T-helper 17 cell (primary cell): ENCODE measurements at regions not wholly inside any gene's neighbourhood (a gene's known extent, or its start where the extent isn't known, plus 50 kb on each side); places are given as distances from the start of the nearest gene placed in this dataset.
"Not testable (repeated sequence)": the region's sequence is repeated elsewhere in the genome, so short reads cannot be mapped to it uniquely, and the experiment has no call there.

Experiments
- ATAC-seq: fragments of 150-1000 bp; cut with Tn5 transposase; 2 replicates; pipeline ENCODE4 v1.10.0; 2021; ENCODE audit warnings: mild to moderate bottlenecking, moderate library complexity
- DNase-seq, 3 donors: peaks; one replicate each; pipeline versions ENCODE4 v3.0.0 to v3.0.0-alpha.2; 2020 to 2021
- H3K9me3 ChIP-seq: one replicate; pipeline ENCODE4 v1.7.0; 2013; ENCODE audit warnings: low read length, mild to moderate bottlenecking; ENCODE audit not compliant: control insufficient read depth, poor library complexity, severe bottlenecking
- H3K27ac Mint-ChIP-seq: one replicate; pipeline ENCODE4 v1.8.0; 2022; ENCODE audit warnings: mild to moderate bottlenecking, moderate library complexity, mixed read lengths
- H3K27me3 Mint-ChIP-seq: one replicate; pipeline ENCODE4 v1.8.0; 2022; ENCODE audit warnings: mixed read lengths
- H3K36me3 Mint-ChIP-seq: one replicate; pipeline ENCODE4 v1.8.0; 2022; ENCODE audit warnings: low read depth, mixed read lengths
- H3K4me1 Mint-ChIP-seq: one replicate; pipeline ENCODE4 v1.8.0; 2022; ENCODE audit warnings: mild to moderate bottlenecking, mixed read lengths
- H3K4me3 Mint-ChIP-seq: one replicate; pipeline ENCODE4 v1.8.0; 2022; ENCODE audit warnings: mild to moderate bottlenecking, moderate library complexity, mixed read lengths

DNA sequence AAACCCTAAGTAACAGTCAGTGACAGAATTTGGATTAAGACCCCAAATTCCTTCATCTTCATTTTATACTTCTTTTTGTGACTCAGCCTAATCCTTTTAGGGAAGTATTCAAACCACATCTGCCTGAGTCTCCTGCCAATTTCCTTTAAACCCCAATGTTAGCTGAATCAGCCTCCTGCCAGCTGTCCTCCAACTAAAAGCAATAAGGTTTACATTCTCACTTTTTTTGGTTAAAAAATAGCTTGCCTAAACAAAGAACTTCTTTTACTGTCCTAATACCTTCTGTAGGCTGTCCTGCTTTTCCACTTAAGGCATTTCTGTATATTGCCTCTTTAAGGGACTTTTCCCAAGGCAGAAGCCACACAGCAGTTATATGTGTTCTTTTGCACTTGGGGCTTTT, 344.2 kb downstream of the SRGAP2C start:
- H3K4me1 Mint-ChIP-seq: peaks cover 25% of the 10 kb centered on the region
- H3K36me3 Mint-ChIP-seq, H3K27ac Mint-ChIP-seq, H3K4me3 Mint-ChIP-seq, H3K27me3 Mint-ChIP-seq, ATAC-seq, H3K9me3 ChIP-seq, DNase-seq: not testable (repeated sequence)

- DNase-seq, H3K4me3 Mint-ChIP-seq, ATAC-seq, H3K36me3 Mint-ChIP-seq, H3K9me3 ChIP-seq, H3K27me3 Mint-ChIP-seq: not testable (repeated sequence)
- peak overlapping the region; percentile 76 for H3K27ac Mint-ChIP-seq
- H3K4me1 Mint-ChIP-seq: peaks cover 19% of the 10 kb centered on the region
These were observed 345.3 kb downstream of the SRGAP2C start for GRCh38 chr1:121530026-121530425.

GRCh38 chr1:121531747-121532146, 347.0 kb downstream of the SRGAP2C start:
- H3K4me1 Mint-ChIP-seq: peaks cover 18% of the 10 kb centered on the region
- not testable (repeated sequence) for H3K9me3 ChIP-seq, DNase-seq, H3K27me3 Mint-ChIP-seq, H3K36me3 Mint-ChIP-seq, H3K4me3 Mint-ChIP-seq
- peak overlapping the region; percentile 76 for H3K27ac Mint-ChIP-seq
- peak; percentile 70 for ATAC-seq

GRCh38 chr1:121538148-121538547, 353.4 kb downstream of the SRGAP2C start:
- not testable (repeated sequence) for H3K27me3 Mint-ChIP-seq, DNase-seq, H3K36me3 Mint-ChIP-seq, H3K4me1 Mint-ChIP-seq, H3K4me3 Mint-ChIP-seq, ATAC-seq, H3K9me3 ChIP-seq, H3K27ac Mint-ChIP-seq

- no peak for ATAC-seq
- Mint-ChIP-seq H3K36me3 (no peaks in the 10 kb centered on the region), H3K4me1 (peaks cover 6% of the 10 kb centered on the region), H3K27me3 (no peaks in the 10 kb centered on the region), H3K27ac (peak overlapping the region; percentile 59), H3K4me3 (no peak overlapping the region)
- DNase-seq: no peak
- H3K9me3 ChIP-seq: no peaks in the 10 kb centered on the region
These were observed 354.3 kb downstream of the SRGAP2C start for GRCh38 chr1:121538943-121539575.

DNA sequence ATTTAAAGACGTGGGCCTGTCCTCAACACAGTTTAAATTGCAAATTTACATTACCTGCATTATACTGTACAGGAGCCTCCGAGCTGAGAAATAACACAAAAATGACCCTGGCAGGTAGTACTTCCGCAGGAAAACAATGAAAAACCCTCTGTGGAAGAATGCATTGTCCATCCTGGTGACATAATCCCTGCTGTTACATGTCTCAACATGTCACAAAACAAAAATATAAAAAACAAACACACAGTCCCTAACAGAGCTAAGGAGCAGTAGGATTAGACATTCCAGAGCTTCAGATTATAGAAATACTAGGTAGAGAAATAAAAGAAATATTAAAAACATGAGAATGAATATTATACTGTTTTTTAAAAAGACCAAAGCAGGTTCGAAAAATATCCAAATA, 359.2 kb downstream of the SRGAP2C start:
- not testable (repeated sequence) for H3K9me3 ChIP-seq, H3K4me3 Mint-ChIP-seq, ATAC-seq, H3K27ac Mint-ChIP-seq, H3K27me3 Mint-ChIP-seq, H3K36me3 Mint-ChIP-seq, DNase-seq
- peaks cover 20% of the 10 kb centered on the region for H3K4me1 Mint-ChIP-seq

DNA sequence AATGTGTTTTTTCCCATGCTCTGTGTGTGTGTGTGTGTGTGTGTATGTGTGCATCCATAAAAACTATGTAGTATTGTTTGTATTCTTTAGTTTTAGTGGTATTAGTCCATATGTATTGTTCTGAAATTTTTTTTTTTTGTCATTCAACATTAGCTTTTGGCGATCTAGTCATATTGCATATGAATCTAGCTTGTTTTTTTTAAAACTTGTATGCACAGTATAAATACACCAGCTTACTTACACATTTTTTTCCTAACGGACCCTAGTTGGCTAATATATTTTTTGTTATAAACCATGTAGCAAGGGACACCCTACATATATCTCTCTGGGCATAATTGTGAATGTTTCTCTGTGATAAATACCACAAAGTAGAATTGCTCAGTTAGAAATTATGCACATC, 359.7 kb downstream of the SRGAP2C start:
- H3K4me1 Mint-ChIP-seq: peaks cover 19% of the 10 kb centered on the region
- no peaks in the 10 kb centered on the region for H3K9me3 ChIP-seq
- no peak overlapping the region for H3K4me3 Mint-ChIP-seq
- H3K36me3 Mint-ChIP-seq: no peaks in the 10 kb centered on the region
- ATAC-seq (no peak), DNase-seq (no peak)
- H3K27me3 Mint-ChIP-seq: no peaks in the 10 kb centered on the region
- H3K27ac Mint-ChIP-seq: peak overlapping the region; percentile 47

DNA sequence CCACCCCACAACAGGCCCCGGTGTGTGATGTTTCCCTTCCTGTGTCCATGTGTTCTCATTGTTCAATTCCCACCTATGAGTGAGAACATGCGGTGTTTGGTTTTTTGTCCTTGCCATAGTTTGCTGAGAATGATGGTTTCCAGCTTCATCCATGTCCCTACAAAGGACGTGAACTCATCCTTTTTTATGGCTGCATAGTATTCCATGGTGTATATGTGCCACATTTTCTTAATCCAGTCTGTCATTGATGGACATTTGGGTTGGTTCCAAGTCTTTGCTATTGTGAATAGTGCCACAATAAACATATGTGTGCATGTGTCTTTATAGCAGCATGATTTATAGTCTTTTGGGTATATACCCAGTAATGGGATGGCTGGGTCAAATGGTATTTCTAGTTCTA, 361.1 kb downstream of the SRGAP2C start:
- peaks cover 25% of the 10 kb centered on the region for H3K4me1 Mint-ChIP-seq
- not testable (repeated sequence) for ATAC-seq, H3K27me3 Mint-ChIP-seq

GRCh38 chr1:121546830-121547591, 362.2 kb downstream of the SRGAP2C start:
- no peaks in the 10 kb centered on the region for H3K9me3 ChIP-seq
- no peak overlapping the region for H3K4me3 Mint-ChIP-seq
- H3K4me1 Mint-ChIP-seq: peaks cover 29% of the 10 kb centered on the region
- H3K36me3 Mint-ChIP-seq: no peaks in the 10 kb centered on the region
- no peak for DNase-seq
- no peak overlapping the region for H3K27ac Mint-ChIP-seq
- no peaks in the 10 kb centered on the region for H3K27me3 Mint-ChIP-seq
- ATAC-seq: peak; percentile 32

More for the DNA sequence above, 361.1 kb downstream of the SRGAP2C start:
- DNase-seq, H3K36me3 Mint-ChIP-seq, H3K9me3 ChIP-seq, H3K27ac Mint-ChIP-seq, H3K4me3 Mint-ChIP-seq: not testable (repeated sequence)

DNA sequence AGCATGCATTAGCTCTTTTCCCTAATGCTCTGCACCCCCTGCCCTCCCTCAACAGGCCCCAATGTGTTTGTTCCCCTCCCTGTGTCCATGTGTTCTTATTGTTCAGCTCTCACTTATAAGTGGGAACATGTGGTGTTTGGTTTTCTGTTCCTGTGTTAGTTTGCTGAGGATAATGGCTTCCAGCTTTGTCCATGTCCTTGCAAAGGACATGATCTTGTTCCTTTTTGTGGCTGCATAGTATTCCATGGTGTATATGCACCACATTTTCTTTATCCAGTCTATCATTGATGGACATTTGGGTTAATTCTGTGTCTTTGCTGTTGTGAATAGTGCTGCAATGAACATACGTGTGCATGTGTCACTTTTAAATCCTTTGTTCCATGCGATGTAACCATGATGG, 363.0 kb downstream of the SRGAP2C start:
- not testable (repeated sequence) for DNase-seq, H3K9me3 ChIP-seq, ATAC-seq, H3K4me3 Mint-ChIP-seq, H3K27me3 Mint-ChIP-seq, H3K36me3 Mint-ChIP-seq
- Mint-ChIP-seq H3K27ac (peak overlapping the region; percentile 14), H3K4me1 (peaks cover 36% of the 10 kb centered on the region)

GRCh38 chr1:121550817-121551216, 366.0 kb downstream of the SRGAP2C start:
- not testable (repeated sequence) for H3K9me3 ChIP-seq, H3K4me3 Mint-ChIP-seq, H3K27me3 Mint-ChIP-seq, ATAC-seq, H3K36me3 Mint-ChIP-seq, DNase-seq
- H3K4me1 Mint-ChIP-seq: peaks cover 45% of the 10 kb centered on the region
- peak overlapping the region; percentile 69 for H3K27ac Mint-ChIP-seq

DNA sequence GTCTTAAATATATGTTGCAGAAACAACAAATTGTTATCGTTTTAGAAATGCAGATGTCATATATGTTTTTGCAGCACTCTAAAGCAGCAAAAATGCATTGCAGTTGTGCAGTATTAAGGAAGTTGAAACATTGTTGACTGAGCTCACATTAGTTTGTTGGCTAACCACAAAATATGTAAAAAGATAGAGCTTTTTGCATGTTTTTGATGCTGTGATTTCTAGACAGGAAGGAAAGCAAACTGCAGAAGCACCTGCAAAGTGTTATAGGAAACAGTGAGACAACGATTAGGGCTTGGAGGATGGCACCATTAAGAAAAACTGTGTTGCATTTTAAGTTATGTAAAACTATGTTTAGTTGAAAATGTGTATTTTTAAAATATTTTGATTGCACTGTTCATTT, 366.7 kb downstream of the SRGAP2C start:
- H3K9me3 ChIP-seq, H3K36me3 Mint-ChIP-seq, H3K27me3 Mint-ChIP-seq, DNase-seq: not testable (repeated sequence)
- peak overlapping the region; percentile 69 for H3K27ac Mint-ChIP-seq
- H3K4me3 Mint-ChIP-seq: peak overlapping the region; percentile 66
- peak; percentile 92 for ATAC-seq
- peaks cover 45% of the 10 kb centered on the region for H3K4me1 Mint-ChIP-seq

DNA sequence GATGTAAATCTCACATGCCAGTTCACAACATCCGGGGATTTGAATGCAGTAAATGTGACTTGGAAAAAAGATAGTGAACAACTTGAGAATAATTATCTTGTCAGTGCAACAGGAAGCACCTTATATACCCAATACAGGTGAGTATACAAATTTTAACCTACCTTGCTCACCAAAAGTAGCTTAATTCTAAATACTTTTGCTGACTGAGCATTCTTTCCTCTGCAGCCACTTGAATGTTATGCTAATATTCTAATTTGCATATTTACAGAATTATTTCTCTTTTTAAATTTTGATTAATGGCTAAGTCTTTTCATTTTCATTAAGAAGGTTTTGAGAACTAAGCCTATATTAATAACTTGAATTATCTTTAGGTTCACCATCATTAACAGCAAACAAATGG, 371.8 kb downstream of the SRGAP2C start:
- H3K9me3 ChIP-seq, ATAC-seq, H3K4me3 Mint-ChIP-seq, H3K36me3 Mint-ChIP-seq, H3K27me3 Mint-ChIP-seq, DNase-seq: not testable (repeated sequence)
- H3K4me1 Mint-ChIP-seq: peaks cover 29% of the 10 kb centered on the region
- H3K27ac Mint-ChIP-seq: peak overlapping the region; percentile 69

DNA sequence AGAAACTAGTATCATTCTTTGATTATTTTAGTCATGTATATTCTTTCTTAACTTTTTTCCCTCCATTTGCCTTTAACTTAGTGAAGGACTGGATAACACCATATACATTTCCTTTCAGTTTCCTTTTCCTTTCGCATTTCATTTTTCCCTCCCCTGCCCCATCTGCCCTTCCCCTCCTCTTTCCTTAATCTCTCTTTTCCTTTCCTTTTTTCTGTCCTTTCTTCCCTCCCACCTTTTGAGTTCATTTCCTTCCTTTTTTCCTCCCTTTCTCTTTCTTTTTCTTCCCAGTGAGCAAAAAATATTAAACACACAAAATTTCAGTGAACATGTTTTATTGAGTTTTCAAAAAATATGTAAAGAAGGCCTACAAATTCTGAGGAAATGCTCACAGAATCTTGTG, 373.3 kb downstream of the SRGAP2C start:
- H3K4me1 Mint-ChIP-seq: peaks cover 19% of the 10 kb centered on the region
- H3K36me3 Mint-ChIP-seq, H3K27me3 Mint-ChIP-seq, DNase-seq, ATAC-seq, H3K9me3 ChIP-seq: not testable (repeated sequence)
- peak overlapping the region; percentile 62 for H3K4me3 Mint-ChIP-seq
- peak overlapping the region; percentile 77 for H3K27ac Mint-ChIP-seq
